Activated naive CD8-positive, alpha-beta T cell treated with anti-CD3 and anti-CD28 coated beads, Interleukin-2, amount 50 U/mL, for 24 hours (primary cell): ENCODE measurements at regions not wholly inside any gene's neighbourhood (a gene's known extent, or its start where the extent isn't known, plus 50 kb on each side); places are given as distances from the start of the nearest gene placed in this dataset.
"Not testable (repeated sequence)": the region's sequence is repeated elsewhere in the genome, so short reads cannot be mapped to it uniquely, and the experiment has no call there.

Source experiments
- ATAC-seq: fragments of 150-1000 bp; cut with Tn5 transposase; one replicate; pipeline ENCODE4 v1.10.0; 2021
- DNase-seq: peaks from one replicate; pipeline ENCODE4 v3.0.0; 2021
- H3K27ac Mint-ChIP-seq: one replicate; pipeline ENCODE4 v1.8.0; 2021; ENCODE audit warnings: mild to moderate bottlenecking, mixed read lengths
- H3K27me3 Mint-ChIP-seq: one replicate; pipeline ENCODE4 v1.8.0; 2021; ENCODE audit warnings: mixed read lengths
- H3K36me3 Mint-ChIP-seq: one replicate; pipeline ENCODE4 v1.8.0; 2021; ENCODE audit warnings: low read depth, mixed read lengths
- H3K4me1 Mint-ChIP-seq: one replicate; pipeline ENCODE4 v1.8.0; 2021; ENCODE audit warnings: mixed read lengths
- H3K4me3 Mint-ChIP-seq: one replicate; pipeline ENCODE4 v1.8.0; 2021; ENCODE audit warnings: mild to moderate bottlenecking, moderate library complexity, mixed read lengths
- H3K9me3 Mint-ChIP-seq: one replicate; pipeline ENCODE4 v1.8.0; 2021; ENCODE audit warnings: mixed read lengths

DNA sequence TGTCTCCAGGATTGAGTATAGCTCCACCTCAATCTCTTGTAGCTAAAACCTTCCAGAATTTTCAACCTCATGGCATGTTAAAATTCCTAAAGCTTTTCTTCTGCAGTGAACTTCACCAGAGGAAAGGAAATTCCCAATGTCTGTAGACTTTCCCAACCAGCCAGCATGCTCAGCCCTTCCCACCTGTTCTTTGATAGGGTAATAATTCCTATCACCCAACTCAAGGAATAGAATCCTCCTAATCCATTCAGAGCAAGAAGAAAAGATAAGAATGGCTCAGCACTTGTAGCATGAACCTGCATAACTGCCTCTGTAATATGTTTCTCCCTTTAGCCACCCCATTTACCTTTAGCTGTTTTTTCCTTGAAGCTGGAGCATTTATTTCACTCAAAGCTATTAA, 301.8 kb upstream of the GADL1 start:
- Mint-ChIP-seq H3K27me3 (no peaks in the 10 kb centered on the region), H3K4me1 (peaks cover 9% of the 10 kb centered on the region), H3K27ac (no peak overlapping the region), H3K4me3 (no peak overlapping the region), H3K36me3 (no peaks in the 10 kb centered on the region), H3K9me3 (peaks cover 6% of the 10 kb centered on the region)
- DNase-seq (no peak), ATAC-seq (no peak)

DNA sequence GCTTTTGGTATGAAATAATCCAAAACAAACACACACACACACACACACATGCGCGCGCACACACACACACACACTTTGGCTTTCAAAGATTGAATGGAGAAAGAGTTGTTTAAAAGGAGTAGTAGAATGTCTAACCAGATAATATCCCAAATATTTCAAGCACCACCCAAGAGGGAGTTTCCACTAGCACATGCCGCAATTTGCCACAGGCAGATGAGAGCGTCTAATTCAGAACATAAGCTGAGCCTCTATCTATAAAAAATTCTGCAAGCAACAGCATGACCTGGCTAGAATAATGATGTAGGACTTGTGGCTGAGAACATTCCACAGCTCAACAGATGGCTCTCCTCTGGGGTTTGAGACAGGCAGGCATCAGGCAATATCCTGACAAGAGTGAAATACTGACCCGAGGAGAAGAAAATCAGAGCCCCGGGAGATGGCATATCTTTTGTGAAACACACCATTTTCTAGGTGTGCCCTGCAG, 302.5 kb upstream of the GADL1 start:
- DNase-seq (no peak), ATAC-seq (no peak)
- Mint-ChIP-seq H3K27me3 (no peaks in the 10 kb centered on the region), H3K27ac (no peak overlapping the region), H3K4me1 (peaks cover 9% of the 10 kb centered on the region), H3K9me3 (peaks cover 8% of the 10 kb centered on the region), H3K4me3 (no peak overlapping the region), H3K36me3 (no peaks in the 10 kb centered on the region)

GRCh38 chr3:31197941-31198340, 303.5 kb upstream of the GADL1 start:
- peaks cover 8% of the 10 kb centered on the region for H3K9me3 Mint-ChIP-seq
- ATAC-seq (no peak), DNase-seq (no peak)
- H3K27me3 Mint-ChIP-seq: no peaks in the 10 kb centered on the region
- no peaks in the 10 kb centered on the region for H3K36me3 Mint-ChIP-seq
- peaks cover 9% of the 10 kb centered on the region for H3K4me1 Mint-ChIP-seq
- H3K4me3 Mint-ChIP-seq: no peak overlapping the region
- no peak overlapping the region for H3K27ac Mint-ChIP-seq

DNA sequence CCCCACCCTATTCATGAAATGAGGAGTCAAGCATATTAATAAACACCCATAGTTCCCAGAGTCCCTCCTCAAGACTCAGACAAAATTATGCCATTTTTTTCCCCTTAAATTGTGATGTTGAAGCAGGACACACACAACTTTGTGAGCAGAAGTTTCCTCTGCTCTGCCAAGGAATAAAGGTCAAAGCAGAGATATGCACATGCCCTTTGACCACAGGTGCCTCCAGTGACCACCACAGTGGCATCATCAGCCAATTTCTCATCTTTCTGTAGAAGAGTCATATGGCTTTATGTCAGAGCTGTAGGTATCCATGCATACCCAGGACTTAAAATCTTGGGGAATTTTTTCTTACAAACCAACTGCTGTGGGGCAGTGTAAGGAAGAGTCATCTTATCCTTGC, 304.4 kb upstream of the GADL1 start:
- H3K27me3 Mint-ChIP-seq: no peaks in the 10 kb centered on the region
- no peak for DNase-seq
- peaks cover 2% of the 10 kb centered on the region for H3K4me1 Mint-ChIP-seq
- H3K36me3 Mint-ChIP-seq: no peaks in the 10 kb centered on the region
- H3K9me3 Mint-ChIP-seq: peaks cover 8% of the 10 kb centered on the region
- ATAC-seq: no peak
- H3K27ac Mint-ChIP-seq: no peak overlapping the region
- H3K4me3 Mint-ChIP-seq: no peak overlapping the region

- ATAC-seq: no peak
- Mint-ChIP-seq H3K4me3 (no peak overlapping the region), H3K4me1 (no peaks in the 10 kb centered on the region), H3K36me3 (no peaks in the 10 kb centered on the region), H3K27me3 (no peaks in the 10 kb centered on the region), H3K9me3 (peaks cover 20% of the 10 kb centered on the region), H3K27ac (no peak overlapping the region)
- DNase-seq: no peak
These were observed 309.7 kb upstream of the GADL1 start for GRCh38 chr3:31203960-31204795.

GRCh38 chr3:31204796-31205056, 310.3 kb upstream of the GADL1 start:
- not testable (repeated sequence) for H3K36me3 Mint-ChIP-seq, DNase-seq, H3K27me3 Mint-ChIP-seq, H3K27ac Mint-ChIP-seq, ATAC-seq, H3K4me3 Mint-ChIP-seq, H3K4me1 Mint-ChIP-seq
- peaks cover 20% of the 10 kb centered on the region for H3K9me3 Mint-ChIP-seq

GRCh38 chr3:31210068-31210645, 315.7 kb upstream of the GADL1 start:
- Mint-ChIP-seq H3K36me3 (no peaks in the 10 kb centered on the region), H3K27me3 (no peaks in the 10 kb centered on the region), H3K4me3 (no peak overlapping the region), H3K9me3 (peaks cover 11% of the 10 kb centered on the region), H3K4me1 (peaks cover 48% of the 10 kb centered on the region), H3K27ac (no peak overlapping the region)
- ATAC-seq: no peak
- DNase-seq: no peak

- Mint-ChIP-seq H3K27me3 (no peaks in the 10 kb centered on the region), H3K36me3 (no peaks in the 10 kb centered on the region), H3K27ac (peak overlapping the region; percentile 13), H3K4me3 (peak overlapping the region; percentile 39), H3K9me3 (no peaks in the 10 kb centered on the region), H3K4me1 (peaks cover 73% of the 10 kb centered on the region)
- DNase-seq: no peak
- peak; percentile 27 for ATAC-seq
These were observed 318.7 kb upstream of the STT3B start for GRCh38 chr3:31213869-31214486.

DNA sequence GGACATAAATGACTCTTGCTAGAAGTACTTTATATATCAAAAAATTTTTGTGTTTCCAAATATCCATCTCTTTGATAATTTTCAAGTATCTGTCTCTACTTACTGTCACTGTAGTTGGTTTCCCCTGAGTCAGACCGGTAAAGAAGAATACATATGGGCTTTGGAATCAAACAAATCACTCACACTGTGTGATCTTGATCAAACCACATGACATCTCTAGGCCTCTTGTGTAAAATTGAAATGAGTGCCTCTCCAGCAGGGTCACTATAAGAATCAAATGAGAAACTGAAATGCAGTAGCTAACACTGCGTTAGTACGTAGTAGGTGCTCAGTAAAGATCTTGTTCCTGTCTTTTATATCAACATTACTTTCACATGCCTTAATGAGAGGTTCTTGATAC, 314.6 kb upstream of the STT3B start:
- H3K36me3 Mint-ChIP-seq: no peaks in the 10 kb centered on the region
- no peaks in the 10 kb centered on the region for H3K9me3 Mint-ChIP-seq
- H3K4me1 Mint-ChIP-seq: peaks cover 79% of the 10 kb centered on the region
- ATAC-seq (peak; percentile 77), DNase-seq (no peak)
- H3K27ac Mint-ChIP-seq: peak overlapping the region; percentile 64
- H3K27me3 Mint-ChIP-seq: no peaks in the 10 kb centered on the region
- no peak overlapping the region for H3K4me3 Mint-ChIP-seq

DNA sequence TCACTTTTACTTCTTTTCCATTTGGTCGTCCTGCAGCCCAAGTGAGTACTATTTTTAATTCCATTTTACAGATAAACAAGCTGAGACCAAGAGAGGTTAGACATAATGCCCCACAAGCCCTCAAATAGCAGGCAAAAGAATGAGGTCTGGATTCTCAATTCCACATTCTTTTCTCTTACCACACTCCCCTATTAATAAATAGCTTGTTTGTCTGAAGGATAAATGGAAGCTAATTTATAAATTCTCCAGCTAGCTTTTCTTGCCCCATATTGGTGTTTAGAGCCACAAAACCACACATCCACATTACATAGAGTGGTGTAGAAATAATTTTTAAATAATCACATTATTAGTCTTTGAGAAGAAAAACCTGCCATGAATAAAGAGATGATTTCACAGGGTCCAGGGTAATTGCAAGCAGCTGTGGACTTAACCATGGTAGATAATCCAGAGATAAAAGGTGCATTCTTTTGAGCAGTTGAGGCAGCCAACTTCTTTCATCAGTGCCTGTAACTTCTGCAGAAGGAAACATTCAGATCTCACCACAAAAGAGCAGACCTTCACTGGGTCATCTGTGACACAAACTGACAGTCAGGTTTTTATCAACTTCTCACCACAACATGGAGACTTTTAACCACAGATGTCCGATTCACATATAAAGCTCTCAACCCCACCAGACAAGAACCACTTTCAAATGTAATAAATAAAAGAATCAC, 313.4 kb upstream of the STT3B start:
- Mint-ChIP-seq H3K27ac (peak overlapping the region; percentile 64), H3K27me3 (no peaks in the 10 kb centered on the region), H3K9me3 (no peaks in the 10 kb centered on the region), H3K4me3 (no peak overlapping the region), H3K36me3 (no peaks in the 10 kb centered on the region), H3K4me1 (peaks cover 78% of the 10 kb centered on the region)
- DNase-seq: no peak
- no peak for ATAC-seq

GRCh38 chr3:31220431-31220830, 312.3 kb upstream of the STT3B start:
- H3K4me1 Mint-ChIP-seq: peaks cover 72% of the 10 kb centered on the region
- no peak overlapping the region for H3K27ac Mint-ChIP-seq
- no peak overlapping the region for H3K4me3 Mint-ChIP-seq
- no peaks in the 10 kb centered on the region for H3K27me3 Mint-ChIP-seq
- no peaks in the 10 kb centered on the region for H3K36me3 Mint-ChIP-seq
- no peaks in the 10 kb centered on the region for H3K9me3 Mint-ChIP-seq
- DNase-seq (no peak), ATAC-seq (no peak)

- Mint-ChIP-seq H3K9me3 (no peaks in the 10 kb centered on the region), H3K4me1 (peaks cover 81% of the 10 kb centered on the region), H3K27me3 (no peaks in the 10 kb centered on the region), H3K27ac (peak overlapping the region; percentile 32), H3K4me3 (no peak overlapping the region), H3K36me3 (no peaks in the 10 kb centered on the region)
- ATAC-seq (no peak), DNase-seq (no peak)
These were observed 309.4 kb upstream of the STT3B start for GRCh38 chr3:31223278-31223677.

DNA sequence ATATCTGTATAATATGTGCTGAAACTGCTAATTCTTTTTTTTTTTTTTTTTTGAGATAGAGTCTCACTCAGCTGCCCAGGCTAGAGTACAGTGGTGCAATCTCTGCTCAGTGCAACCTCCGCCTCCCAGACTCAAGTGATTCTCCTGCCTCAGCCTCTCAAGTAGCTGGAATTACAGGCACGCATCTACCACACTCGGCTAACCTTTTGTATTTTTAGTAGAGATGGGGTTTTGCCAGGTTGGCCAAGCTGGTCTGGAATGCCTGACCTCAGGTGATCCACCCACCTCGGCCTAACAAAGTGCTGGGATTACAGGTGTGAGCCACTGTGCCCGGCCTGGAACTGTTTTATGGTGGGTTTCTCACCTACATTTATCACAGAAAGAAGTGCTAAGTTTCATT, 307.8 kb upstream of the STT3B start:
- DNase-seq (no peak), ATAC-seq (no peak)
- Mint-ChIP-seq H3K4me1 (peaks cover 81% of the 10 kb centered on the region), H3K27me3 (no peaks in the 10 kb centered on the region), H3K4me3 (no peak overlapping the region), H3K9me3 (no peaks in the 10 kb centered on the region), H3K27ac (no peak overlapping the region), H3K36me3 (no peaks in the 10 kb centered on the region)

DNA sequence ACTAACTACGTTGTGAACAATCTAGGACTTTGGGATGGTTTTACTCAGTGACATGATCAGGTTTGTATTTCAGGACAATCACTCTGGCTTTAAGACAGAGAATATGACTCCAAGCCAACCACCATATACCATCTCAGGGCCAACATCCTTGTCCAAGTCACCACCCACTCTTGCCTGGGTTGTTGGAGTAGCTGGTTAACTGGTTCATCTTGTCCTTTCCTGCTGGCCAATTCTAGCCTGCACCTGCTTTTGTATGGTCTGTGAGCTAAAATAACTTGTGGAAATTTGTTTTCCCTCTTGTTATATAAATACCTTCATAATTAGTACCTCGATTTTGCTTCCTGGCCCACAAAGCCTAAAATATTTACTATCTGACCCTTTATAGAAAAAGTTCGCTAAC, 306.8 kb upstream of the STT3B start:
- H3K36me3 Mint-ChIP-seq: no peaks in the 10 kb centered on the region
- peak overlapping the region; percentile 19 for H3K4me3 Mint-ChIP-seq
- ATAC-seq (no peak), DNase-seq (no peak)
- H3K9me3 Mint-ChIP-seq: no peaks in the 10 kb centered on the region
- no peaks in the 10 kb centered on the region for H3K27me3 Mint-ChIP-seq
- peaks cover 80% of the 10 kb centered on the region for H3K4me1 Mint-ChIP-seq
- peak overlapping the region; percentile 79 for H3K27ac Mint-ChIP-seq

GRCh38 chr3:31226346-31226745, 306.4 kb upstream of the STT3B start:
- H3K27me3 Mint-ChIP-seq: no peaks in the 10 kb centered on the region
- H3K27ac Mint-ChIP-seq: peak overlapping the region; percentile 79
- H3K4me3 Mint-ChIP-seq: peak overlapping the region; percentile 19
- no peak for ATAC-seq
- H3K9me3 Mint-ChIP-seq: no peaks in the 10 kb centered on the region
- no peak for DNase-seq
- no peaks in the 10 kb centered on the region for H3K36me3 Mint-ChIP-seq
- H3K4me1 Mint-ChIP-seq: peaks cover 82% of the 10 kb centered on the region
